ENCODE measurements at regions not wholly inside any gene's neighbourhood (a gene's known extent, or its start where the extent isn't known, plus 50 kb on each side); places are given as distances from the start of the nearest gene placed in this dataset.

GRCh38 chr5:125576822-125577221 is 830.4 kb upstream of the ZNF608 start:
- no peak for TF ChIP-seq CTCF (IDR thresholded peaks at IDR 0.05)
- TF ChIP-seq EZH2phosphoT487 (IDR thresholded peaks at IDR 0.05) = no peak
